ENCODE measurements at regions not wholly inside any gene's neighbourhood (a gene's known extent, or its start where the extent isn't known, plus 50 kb on each side); places are given as distances from the start of the nearest gene placed in this dataset.

GRCh38 chr9:706073-706472, 135.4 kb upstream of the DMRT1 start:
- no peak for TF ChIP-seq REST (IDR thresholded peaks at IDR 0.05; ENCODE audit: low read depth)
- no peak for TF ChIP-seq NFIC (IDR thresholded peaks at IDR 0.05)
- no peak for TF ChIP-seq TCF12 (IDR thresholded peaks at IDR 0.05; ENCODE audit: low read depth)
- TF ChIP-seq TEAD4 (IDR thresholded peaks at IDR 0.05): no peak
- no peak for TF ChIP-seq YY1 (IDR thresholded peaks at IDR 0.05; ENCODE audit: low read depth)
- no peak for TF ChIP-seq CEBPB (IDR thresholded peaks at IDR 0.05)
- no peak for TF ChIP-seq CREB1 (IDR thresholded peaks at IDR 0.05; ENCODE audit: low read depth)
- no peak for TF ChIP-seq MAX (IDR thresholded peaks at IDR 0.05)
- TF ChIP-seq RAD21 (IDR thresholded peaks at IDR 0.05; ENCODE audit: low read depth): no peak
- no peak for TF ChIP-seq EP300 (IDR thresholded peaks at IDR 0.05; ENCODE audit: borderline replicate concordance)
- no peak for TF ChIP-seq TAF1 (IDR thresholded peaks at IDR 0.05; ENCODE audit: low read depth)
- no peak for TF ChIP-seq ZBTB7A (IDR thresholded peaks at IDR 0.05; ENCODE audit: low read depth)
- no peak for TF ChIP-seq FOXM1 (IDR thresholded peaks at IDR 0.05; ENCODE audit: borderline replicate concordance, low read depth)
- no peak for TF ChIP-seq USF1 (IDR thresholded peaks at IDR 0.05)
- TF ChIP-seq EGR1 (IDR thresholded peaks at IDR 0.05): no peak

- TF ChIP-seq MAX (IDR thresholded peaks at IDR 0.05) (peak; percentile 88), TEAD4 (IDR thresholded peaks at IDR 0.05) (peak; percentile 59), TAF1 (IDR thresholded peaks at IDR 0.05; ENCODE audit: low read depth) (0 out of 2 replicates have a peak, but pooled peaks have one; percentile 31), USF1 (IDR thresholded peaks at IDR 0.05) (peak; percentile 64), EP300 (IDR thresholded peaks at IDR 0.05; ENCODE audit: borderline replicate concordance) (no peak), REST (IDR thresholded peaks at IDR 0.05; ENCODE audit: low read depth) (no peak)
Measured at GRCh38 chr9:706606-707459, 134.7 kb upstream of the DMRT1 start.

- TF ChIP-seq USF1 (IDR thresholded peaks at IDR 0.05) (no peak), TEAD4 (IDR thresholded peaks at IDR 0.05) (no peak), RAD21 (IDR thresholded peaks at IDR 0.05; ENCODE audit: low read depth) (no peak), CEBPB (IDR thresholded peaks at IDR 0.05) (no peak), EGR1 (IDR thresholded peaks at IDR 0.05) (no peak), ZBTB7A (IDR thresholded peaks at IDR 0.05; ENCODE audit: low read depth) (no peak), CREB1 (IDR thresholded peaks at IDR 0.05; ENCODE audit: low read depth) (no peak), REST (IDR thresholded peaks at IDR 0.05; ENCODE audit: low read depth) (no peak), NFIC (IDR thresholded peaks at IDR 0.05) (no peak), TAF1 (IDR thresholded peaks at IDR 0.05; ENCODE audit: low read depth) (no peak), TCF12 (IDR thresholded peaks at IDR 0.05; ENCODE audit: low read depth) (no peak), EP300 (IDR thresholded peaks at IDR 0.05; ENCODE audit: borderline replicate concordance) (no peak), YY1 (IDR thresholded peaks at IDR 0.05; ENCODE audit: low read depth) (no peak), FOXM1 (IDR thresholded peaks at IDR 0.05; ENCODE audit: borderline replicate concordance, low read depth) (no peak), MAX (IDR thresholded peaks at IDR 0.05) (no peak)
Measured at GRCh38 chr9:708182-708550, 133.3 kb upstream of the DMRT1 start.
